ENCODE measurements at regions not wholly inside any gene's neighbourhood (a gene's known extent, or its start where the extent isn't known, plus 50 kb on each side); places are given as distances from the start of the nearest gene placed in this dataset.

- no peak for TF ChIP-seq CTCF (conservative IDR thresholded peaks at IDR 0.05)
- TF ChIP-seq ZFX (IDR thresholded peaks at IDR 0.05), result no peak
These were observed 227.6 kb downstream of the BMP7 start for GRCh38 chr20:57038608-57039440.
